ENCODE measurements at regions not wholly inside any gene's neighbourhood (a gene's known extent, or its start where the extent isn't known, plus 50 kb on each side); places are given as distances from the start of the nearest gene placed in this dataset.

- TF ChIP-seq CTCF (IDR thresholded peaks at IDR 0.05; ENCODE audit: low read depth, low read length) (no peak), EZH2phosphoT487 (IDR thresholded peaks at IDR 0.05; ENCODE audit: low read depth) (no peak)
Observed at GRCh38 chr17:13346592-13346991, 255.1 kb downstream of the HS3ST3A1 start.
